ENCODE measurements at regions not wholly inside any gene's neighbourhood (a gene's known extent, or its start where the extent isn't known, plus 50 kb on each side); places are given as distances from the start of the nearest gene placed in this dataset.
A peak's percentile ranks its signal among the peaks of the same experiment; 100 is the strongest.

DNA sequence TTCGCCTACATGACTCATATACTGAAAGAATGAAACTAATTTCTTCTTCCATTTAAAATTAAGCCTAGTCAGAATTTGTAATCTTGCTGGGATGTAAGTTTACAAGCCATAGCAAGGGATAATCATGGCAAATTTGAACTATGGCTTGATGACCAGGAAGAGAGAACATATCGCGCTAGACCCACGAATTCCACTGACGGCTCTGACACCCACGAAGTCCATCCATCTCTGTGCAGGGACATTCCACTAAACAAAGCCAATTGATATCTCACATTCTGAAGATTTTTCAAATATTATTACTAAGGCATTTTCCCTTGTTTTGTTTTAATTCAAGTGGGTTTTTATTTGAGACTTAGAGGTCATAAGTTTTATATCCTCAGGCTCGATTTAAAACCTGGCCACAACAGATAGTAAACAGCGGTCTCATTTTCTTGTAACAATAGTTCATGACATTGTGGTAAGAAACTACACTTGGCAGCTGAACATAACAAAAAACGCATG, 113.0 kb downstream of the QPCT start:
- H3K4me1 ChIP-seq, result peaks cover 0 to 43% (median 11%) of the 10 kb centered on the region in 12 donors
- intact Hi-C loops (cut with DNase I), result no loop called here

DNA sequence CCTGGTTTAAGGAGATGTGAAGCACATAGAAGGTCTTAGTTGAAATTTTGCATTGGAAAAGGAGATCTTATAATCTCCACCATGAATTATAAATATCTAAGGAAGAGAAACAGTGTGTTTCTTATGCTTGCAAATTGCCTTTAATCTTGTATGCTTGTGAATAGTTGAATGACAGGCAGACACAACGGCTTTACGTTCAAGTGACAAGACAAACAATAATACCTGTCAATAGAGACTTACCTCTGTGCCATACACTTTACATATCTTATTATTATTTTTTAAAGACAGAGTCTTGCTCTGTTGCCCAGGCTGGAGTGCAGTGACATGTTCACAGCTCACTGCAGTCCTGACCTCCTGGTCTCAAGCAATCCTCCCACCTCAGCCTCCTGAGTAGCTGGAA, 113.7 kb downstream of the QPCT start:
- Histone ChIP-seq H3K27ac (no peak overlapping the region), H3K9me3 (no peaks in the 10 kb centered on the region), H3K4me3 (no peak overlapping the region), H3K27me3 (no peaks in the 10 kb centered on the region), H3K36me3 (no peaks in the 10 kb centered on the region), H3K4me1 (peaks cover 0 to 40% (median 11%) of the 10 kb centered on the region in 12 donors)
- no peak for DNase-seq
- WGBS, 4 donors, result 98 to 100% (median 99%) methylated on average over 2 of the region's 2 CpGs
- no peak for ATAC-seq
- intact Hi-C loops (cut with DNase I), result no loop called here
- TF ChIP-seq CTCF (IDR thresholded peaks at IDR 0.05), result no peak
- TF ChIP-seq POLR2A (IDR thresholded peaks at IDR 0.05), result no peak

More for the DNA sequence above, 113.0 kb downstream of the QPCT start:
- Histone ChIP-seq H3K9me3 (no peaks in the 10 kb centered on the region), H3K27me3 (no peaks in the 10 kb centered on the region), H3K36me3 (no peaks in the 10 kb centered on the region), H3K27ac (no peak overlapping the region), H3K4me3 (no peak overlapping the region)
- WGBS, 4 donors, result 80 to 85% (median 83%) methylated on average over 9 of the region's 9 CpGs
- no peak for DNase-seq
- TF ChIP-seq POLR2A (IDR thresholded peaks at IDR 0.05), result no peak
- TF ChIP-seq CTCF (IDR thresholded peaks at IDR 0.05), result no peak
- ATAC-seq, result no peak

GRCh38 chr2:37459095-37459981, 114.9 kb downstream of the QPCT start:
- Histone ChIP-seq H3K36me3 (no peaks in the 10 kb centered on the region), H3K27ac (peak overlapping the region in 5 of 12 donors; percentile 25 to 65 (median 60)), H3K9me3 (no peaks in the 10 kb centered on the region), H3K4me1 (peaks cover 0 to 40% (median 11%) of the 10 kb centered on the region in 12 donors), H3K27me3 (no peaks in the 10 kb centered on the region), H3K4me3 (no peak overlapping the region)
- intact Hi-C loops (cut with DNase I), result no loop called here
- ATAC-seq (peak in 2 of 4 donors; percentile 35 to 50), DNase-seq (no peak)
- TF ChIP-seq POLR2A (IDR thresholded peaks at IDR 0.05), result no peak
- TF ChIP-seq CTCF (IDR thresholded peaks at IDR 0.05), result no peak
- WGBS, 4 donors, result 44 to 56% (median 52%) methylated on average over 3 of the region's 3 CpGs

- no peak for ATAC-seq
- no peaks in the 10 kb centered on the region for H3K36me3 ChIP-seq
- WGBS, 4 donors, result 89 to 97% (median 91%) methylated on average over 2 of the region's 2 CpGs
- TF ChIP-seq POLR2A (IDR thresholded peaks at IDR 0.05), result no peak
- TF ChIP-seq CTCF (IDR thresholded peaks at IDR 0.05), result no peak
- intact Hi-C loops (cut with DNase I), result no loop called here
- peaks cover 0 to 37% (median 9%) of the 10 kb centered on the region in 12 donors for H3K4me1 ChIP-seq
- H3K9me3 ChIP-seq, result no peaks in the 10 kb centered on the region
- no peak overlapping the region for H3K4me3 ChIP-seq
- H3K27ac ChIP-seq, result peak overlapping the region in 3 of 12 donors; percentile 4 to 50 (median 47)
- DNase-seq, result no peak
- H3K27me3 ChIP-seq, result no peaks in the 10 kb centered on the region
Observed at GRCh38 chr2:37460896-37461229, 116.4 kb downstream of the QPCT start.
